ENCODE measurements at regions not wholly inside any gene's neighbourhood (a gene's known extent, or its start where the extent isn't known, plus 50 kb on each side); places are given as distances from the start of the nearest gene placed in this dataset.

- H3K4me3 ChIP-seq (replicated peaks; ENCODE audit: insufficient read depth, low read length) = no peak overlapping the region
- H3K27me3 ChIP-seq (ENCODE audit: insufficient read depth, poor library complexity, severe bottlenecking) = no peaks in the 10 kb centered on the region
- DNase-seq (ENCODE audit: low read depth in 1 of 2, low spot score in 1 of 2) = no peak
- no peak overlapping the region for H3K27ac ChIP-seq (replicated peaks)
- TF ChIP-seq GABPA (IDR thresholded peaks at IDR 0.05; ENCODE audit: low read depth) = no peak
- no peak for TF ChIP-seq CTCF (IDR thresholded peaks at IDR 0.05; ENCODE audit: insufficient read depth, low read length)
- no peak for TF ChIP-seq POLR2AphosphoS5 (IDR thresholded peaks at IDR 0.05; ENCODE audit: low read depth)
- TF ChIP-seq REST (IDR thresholded peaks at IDR 0.05; ENCODE audit: insufficient replicate concordance, low read depth) = no peak
- no peak for TF ChIP-seq SPI1 (IDR thresholded peaks at IDR 0.05; ENCODE audit: borderline replicate concordance, low read depth)
Measured at GRCh38 chr11:25536289-25536688, 795.6 kb upstream of the ANO3 start.

GRCh38 chr11:25537393-25537792 lies 794.5 kb upstream of the ANO3 start:
- TF ChIP-seq GABPA (IDR thresholded peaks at IDR 0.05; ENCODE audit: low read depth) (no peak), CTCF (IDR thresholded peaks at IDR 0.05; ENCODE audit: insufficient read depth, low read length) (no peak), SPI1 (IDR thresholded peaks at IDR 0.05; ENCODE audit: borderline replicate concordance, low read depth) (no peak), REST (IDR thresholded peaks at IDR 0.05; ENCODE audit: insufficient replicate concordance, low read depth) (no peak), POLR2AphosphoS5 (IDR thresholded peaks at IDR 0.05; ENCODE audit: low read depth) (no peak)
- no peak overlapping the region for H3K4me3 ChIP-seq (replicated peaks; ENCODE audit: insufficient read depth, low read length)
- no peak overlapping the region for H3K27ac ChIP-seq (replicated peaks)
- H3K27me3 ChIP-seq (ENCODE audit: insufficient read depth, poor library complexity, severe bottlenecking) = no peaks in the 10 kb centered on the region
- no peak for DNase-seq (ENCODE audit: low read depth in 1 of 2, low spot score in 1 of 2)

- no peak for TF ChIP-seq CTCF (IDR thresholded peaks at IDR 0.05; ENCODE audit: insufficient read depth, low read length)
- TF ChIP-seq POLR2AphosphoS5 (IDR thresholded peaks at IDR 0.05; ENCODE audit: low read depth) = no peak
Measured at GRCh38 chr11:25547292-25547691, 784.6 kb upstream of the ANO3 start.

GRCh38 chr11:25562417-25562816 lies 769.5 kb upstream of the ANO3 start:
- TF ChIP-seq SPI1 (IDR thresholded peaks at IDR 0.05; ENCODE audit: borderline replicate concordance, low read depth) (no peak), POLR2AphosphoS5 (IDR thresholded peaks at IDR 0.05; ENCODE audit: low read depth) (no peak), CTCF (IDR thresholded peaks at IDR 0.05; ENCODE audit: insufficient read depth, low read length) (no peak), REST (IDR thresholded peaks at IDR 0.05; ENCODE audit: insufficient replicate concordance, low read depth) (no peak), GABPA (IDR thresholded peaks at IDR 0.05; ENCODE audit: low read depth) (no peak)
- DNase-seq (ENCODE audit: low read depth in 1 of 2, low spot score in 1 of 2) = no peak
- Histone ChIP-seq H3K27me3 (ENCODE audit: insufficient read depth, poor library complexity, severe bottlenecking) (no peaks in the 10 kb centered on the region), H3K27ac (replicated peaks) (no peak overlapping the region), H3K4me3 (replicated peaks; ENCODE audit: insufficient read depth, low read length) (no peak overlapping the region)

More at GRCh38 chr11:25547292-25547691, 784.6 kb upstream of the ANO3 start:
- Histone ChIP-seq H3K27me3 (ENCODE audit: insufficient read depth, poor library complexity, severe bottlenecking) (no peaks in the 10 kb centered on the region), H3K4me3 (replicated peaks; ENCODE audit: insufficient read depth, low read length) (no peak overlapping the region), H3K27ac (replicated peaks) (no peak overlapping the region)
- DNase-seq (ENCODE audit: low read depth in 1 of 2, low spot score in 1 of 2) = no peak
